IPS DF 6.9 (cell line): ENCODE measurements at regions not wholly inside any gene's neighbourhood (a gene's known extent, or its start where the extent isn't known, plus 50 kb on each side); places are given as distances from the start of the nearest gene placed in this dataset.

Experiments used
- DNase-seq: peaks from one replicate; pipeline ENCODE4 v3.0.0-alpha.2; 2013; ENCODE audit warnings: low read depth, low spot score
- H3K27ac ChIP-seq: one replicate; pipeline ENCODE4 v1.5.1; 2013; ENCODE audit warnings: low read length, control low read depth
- H3K27me3 ChIP-seq: 2 replicates; pipeline ENCODE4 v1.6.1; 2013; ENCODE audit warnings: mild to moderate bottlenecking, low read length; ENCODE audit not compliant: control insufficient read depth, insufficient read depth
- H3K36me3 ChIP-seq: 2 replicates; pipeline ENCODE4 v1.6.1; 2013; ENCODE audit warnings: low read length; ENCODE audit not compliant: control insufficient read depth, insufficient read depth
- H3K4me1 ChIP-seq: 2 replicates; pipeline ENCODE4 v1.6.1; 2013; ENCODE audit warnings: low read length; ENCODE audit not compliant: control insufficient read depth, insufficient read depth
- H3K4me3 ChIP-seq: 2 replicates; pipeline ENCODE4 v1.5.1; 2013; ENCODE audit warnings: mild to moderate bottlenecking, low read length
- H3K9me3 ChIP-seq: 2 replicates; pipeline ENCODE4 v1.6.1; 2013; ENCODE audit warnings: low read length, inconsistent platforms; ENCODE audit not compliant: control insufficient read depth, insufficient read depth
- WGBS: extraction: QIAGEN DNeasy Blood & Tissue Kit; methylation state at CpG from one replicate; pipeline ENCODE4 v1.1.7; 2013; ENCODE audit warnings: mixed read lengths, missing lambda C conversion rate; ENCODE audit not compliant: insufficient read length, insufficient coverage; 5-methylcytosine and 5-hydroxymethylcytosine counted together

DNA sequence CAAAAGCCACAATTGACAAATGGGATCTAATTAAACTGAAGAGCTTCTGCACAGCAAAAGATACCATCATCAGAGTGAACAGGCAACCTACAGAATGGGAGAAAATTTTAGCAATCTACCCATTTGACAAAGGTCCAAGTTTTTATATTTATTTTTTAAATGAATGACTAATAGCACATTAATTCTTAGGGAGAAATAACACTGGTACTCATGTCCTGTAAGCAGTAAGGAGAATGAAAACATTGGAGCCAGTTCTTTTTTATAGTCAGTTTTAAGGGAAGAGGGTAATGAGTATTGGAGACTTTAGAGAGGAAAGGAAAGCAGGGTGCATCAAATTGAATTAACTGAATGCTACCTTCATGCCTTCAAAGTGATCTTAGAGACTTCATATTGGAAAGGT is 404.7 kb upstream of the TGFBR2 start:
- no peak for DNase-seq
- Histone ChIP-seq H3K27ac (no peak overlapping the region), H3K27me3 (no peaks in the 10 kb centered on the region), H3K36me3 (no peaks in the 10 kb centered on the region), H3K4me3 (no peak overlapping the region), H3K4me1 (no peaks in the 10 kb centered on the region), H3K9me3 (no peaks in the 10 kb centered on the region)

DNA sequence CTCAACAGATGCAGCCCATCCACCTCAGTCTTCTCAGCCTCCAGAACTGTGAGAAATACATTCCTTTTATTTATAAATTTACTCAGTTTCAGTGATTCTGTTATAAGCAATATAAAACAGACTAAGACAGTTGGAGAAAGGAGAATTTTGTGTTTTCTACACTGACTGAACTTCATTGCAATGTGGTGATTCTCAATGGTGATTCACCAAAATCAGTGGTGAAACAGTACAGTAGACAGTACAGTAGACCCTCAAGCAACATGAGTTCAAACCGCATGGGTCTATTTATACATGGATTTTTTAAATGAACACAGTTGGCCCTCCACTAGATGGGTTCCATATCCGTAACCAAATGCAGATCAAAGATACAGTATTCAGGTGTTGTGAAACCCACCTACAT is 403.1 kb upstream of the TGFBR2 start:
- no CpG with 5 or more reads among the region's 2 CpGs for WGBS
- DNase-seq, result no peak

DNA sequence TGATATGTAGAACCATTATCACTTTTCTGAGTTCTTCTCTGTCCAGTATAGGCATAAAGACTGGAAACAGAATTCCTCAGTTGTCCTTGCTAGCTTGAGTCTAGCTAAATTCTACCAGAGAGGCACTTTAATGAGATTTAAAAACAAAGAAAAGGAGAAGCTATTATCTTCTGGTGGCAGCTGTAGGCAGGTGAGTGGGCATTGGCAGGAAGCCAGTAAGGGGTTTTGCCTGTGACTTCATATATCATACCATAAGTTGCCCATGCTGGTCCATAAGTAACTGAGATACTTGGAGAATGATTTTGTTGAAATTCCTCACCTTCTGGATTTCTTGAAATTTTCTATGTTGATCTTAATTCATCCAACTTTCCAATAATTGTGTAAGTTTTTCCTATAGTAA is 402.3 kb upstream of the TGFBR2 start:
- Histone ChIP-seq H3K27me3 (no peaks in the 10 kb centered on the region), H3K4me1 (no peaks in the 10 kb centered on the region), H3K9me3 (no peaks in the 10 kb centered on the region), H3K27ac (no peak overlapping the region), H3K36me3 (no peaks in the 10 kb centered on the region), H3K4me3 (no peak overlapping the region)
- no peak for DNase-seq

More for the DNA sequence above, 403.1 kb upstream of the TGFBR2 start:
- Histone ChIP-seq H3K27me3 (no peaks in the 10 kb centered on the region), H3K36me3 (no peaks in the 10 kb centered on the region), H3K4me1 (no peaks in the 10 kb centered on the region), H3K27ac (no peak overlapping the region), H3K9me3 (no peaks in the 10 kb centered on the region), H3K4me3 (no peak overlapping the region)

- no peaks in the 10 kb centered on the region for H3K4me1 ChIP-seq
- no peaks in the 10 kb centered on the region for H3K9me3 ChIP-seq
- no peak overlapping the region for H3K4me3 ChIP-seq
- no peak overlapping the region for H3K27ac ChIP-seq
- DNase-seq, result no peak
- no peaks in the 10 kb centered on the region for H3K27me3 ChIP-seq
- H3K36me3 ChIP-seq, result no peaks in the 10 kb centered on the region
- no CpG with 5 or more reads among the region's 1 CpG for WGBS
Observed at GRCh38 chr3:30206051-30206450, 400.4 kb upstream of the TGFBR2 start.

DNA sequence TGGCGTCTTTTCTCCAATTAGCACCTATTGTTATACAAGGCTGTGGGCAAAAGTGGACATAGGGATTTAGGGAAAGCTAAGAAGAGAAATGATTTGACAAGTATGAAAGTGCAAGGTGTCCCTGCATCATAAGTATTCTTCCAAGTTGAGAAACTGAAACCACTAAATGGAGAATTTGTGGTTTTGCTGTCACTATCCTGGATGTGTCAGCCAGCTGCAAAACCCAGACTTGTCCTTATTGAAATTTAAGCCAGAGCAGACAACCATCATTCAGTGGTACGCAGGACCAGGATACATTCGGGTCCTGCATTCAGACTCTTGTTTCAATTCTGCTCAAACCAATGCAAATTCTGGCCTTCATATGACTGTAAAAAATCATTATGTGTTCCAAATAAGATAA is 384.8 kb upstream of the TGFBR2 start:
- H3K36me3 ChIP-seq, result no peaks in the 10 kb centered on the region
- WGBS, result no CpG with 5 or more reads among the region's 3 CpGs
- H3K27me3 ChIP-seq, result no peaks in the 10 kb centered on the region
- no peaks in the 10 kb centered on the region for H3K9me3 ChIP-seq
- H3K4me3 ChIP-seq, result no peak overlapping the region
- H3K27ac ChIP-seq, result no peak overlapping the region
- DNase-seq, result no peak
- H3K4me1 ChIP-seq, result no peaks in the 10 kb centered on the region

- no peak for DNase-seq
- Histone ChIP-seq H3K4me1 (no peaks in the 10 kb centered on the region), H3K9me3 (no peaks in the 10 kb centered on the region), H3K4me3 (no peak overlapping the region), H3K27ac (no peak overlapping the region), H3K27me3 (no peaks in the 10 kb centered on the region), H3K36me3 (no peaks in the 10 kb centered on the region)
- WGBS, result no CpG with 5 or more reads among the region's 2 CpGs
Observed at GRCh38 chr3:30222441-30222840, 384.0 kb upstream of the TGFBR2 start.

GRCh38 chr3:30225021-30225420 is 381.4 kb upstream of the TGFBR2 start:
- no peak for DNase-seq
- no peaks in the 10 kb centered on the region for H3K4me1 ChIP-seq
- no CpG with 5 or more reads among the region's 2 CpGs for WGBS
- H3K4me3 ChIP-seq, result no peak overlapping the region
- H3K27ac ChIP-seq, result no peak overlapping the region
- no peaks in the 10 kb centered on the region for H3K27me3 ChIP-seq
- no peaks in the 10 kb centered on the region for H3K36me3 ChIP-seq
- H3K9me3 ChIP-seq, result no peaks in the 10 kb centered on the region

GRCh38 chr3:30226601-30227151 is 379.7 kb upstream of the TGFBR2 start:
- Histone ChIP-seq H3K27ac (no peak overlapping the region), H3K4me3 (no peak overlapping the region), H3K27me3 (no peaks in the 10 kb centered on the region), H3K9me3 (no peaks in the 10 kb centered on the region), H3K36me3 (no peaks in the 10 kb centered on the region), H3K4me1 (no peaks in the 10 kb centered on the region)
- WGBS, result no CpG with 5 or more reads among the region's 7 CpGs
- DNase-seq, result no peak

- Histone ChIP-seq H3K4me3 (no peak overlapping the region), H3K4me1 (no peaks in the 10 kb centered on the region; the same call in 1 of the 2 replicates), H3K36me3 (no peaks in the 10 kb centered on the region), H3K27ac (no peak overlapping the region), H3K9me3 (no peaks in the 10 kb centered on the region), H3K27me3 (no peaks in the 10 kb centered on the region)
- DNase-seq, result no peak
- WGBS, result no CpG with 5 or more reads among the region's 2 CpGs
Observed at GRCh38 chr3:30227571-30228301, 378.7 kb upstream of the TGFBR2 start.

- H3K27ac ChIP-seq, result no peak overlapping the region
- WGBS, result no CpG with 5 or more reads among the region's 2 CpGs
- H3K9me3 ChIP-seq, result no peaks in the 10 kb centered on the region
- no peak for DNase-seq
- H3K27me3 ChIP-seq, result no peaks in the 10 kb centered on the region
- H3K4me1 ChIP-seq, result no peaks in the 10 kb centered on the region; the same call in 1 of the 2 replicates
- H3K4me3 ChIP-seq, result no peak overlapping the region
- H3K36me3 ChIP-seq, result no peaks in the 10 kb centered on the region
Observed at GRCh38 chr3:30228302-30228631, 378.1 kb upstream of the TGFBR2 start.
